HG03460 (cell line): ENCODE measurements at regions not wholly inside any gene's neighbourhood (a gene's known extent, or its start where the extent isn't known, plus 50 kb on each side); places are given as distances from the start of the nearest gene placed in this dataset.

Experiments
- ATAC-seq: cut with Tn5 transposase; IDR thresholded peaks from one replicate; pipeline ENCODE4 v1.9.1; 2021; ENCODE audit not compliant: unreplicated experiment

DNA sequence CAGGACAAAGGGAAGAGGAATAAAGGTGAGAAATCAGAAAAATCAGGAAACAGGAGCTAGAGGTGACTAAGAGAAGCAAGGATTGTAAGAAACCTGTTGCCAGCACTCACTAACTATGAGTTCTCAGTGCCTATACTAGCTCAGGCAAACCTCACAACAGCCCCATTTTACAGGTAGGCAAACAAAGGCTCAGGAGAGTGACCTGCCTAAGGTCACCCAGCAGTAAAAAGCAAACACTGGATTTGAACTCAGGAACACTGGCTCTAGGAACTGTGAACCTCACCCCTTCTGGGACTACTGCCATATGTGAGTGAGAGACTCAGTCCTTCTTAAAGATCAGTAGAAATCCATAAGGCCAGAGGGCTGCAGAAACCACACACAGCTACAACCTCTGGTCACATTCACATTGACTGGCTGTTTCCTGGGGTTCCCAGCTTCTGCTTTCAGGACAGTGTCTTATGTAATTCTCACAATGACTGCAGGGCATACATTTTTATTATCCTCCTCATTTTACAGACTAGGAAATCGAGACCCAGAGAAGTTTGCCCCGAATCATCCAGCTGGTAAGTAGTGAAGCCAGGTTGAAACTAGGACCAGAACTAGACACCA lies 80.7 kb upstream of the MAFB start:
- ATAC-seq = no peak

DNA sequence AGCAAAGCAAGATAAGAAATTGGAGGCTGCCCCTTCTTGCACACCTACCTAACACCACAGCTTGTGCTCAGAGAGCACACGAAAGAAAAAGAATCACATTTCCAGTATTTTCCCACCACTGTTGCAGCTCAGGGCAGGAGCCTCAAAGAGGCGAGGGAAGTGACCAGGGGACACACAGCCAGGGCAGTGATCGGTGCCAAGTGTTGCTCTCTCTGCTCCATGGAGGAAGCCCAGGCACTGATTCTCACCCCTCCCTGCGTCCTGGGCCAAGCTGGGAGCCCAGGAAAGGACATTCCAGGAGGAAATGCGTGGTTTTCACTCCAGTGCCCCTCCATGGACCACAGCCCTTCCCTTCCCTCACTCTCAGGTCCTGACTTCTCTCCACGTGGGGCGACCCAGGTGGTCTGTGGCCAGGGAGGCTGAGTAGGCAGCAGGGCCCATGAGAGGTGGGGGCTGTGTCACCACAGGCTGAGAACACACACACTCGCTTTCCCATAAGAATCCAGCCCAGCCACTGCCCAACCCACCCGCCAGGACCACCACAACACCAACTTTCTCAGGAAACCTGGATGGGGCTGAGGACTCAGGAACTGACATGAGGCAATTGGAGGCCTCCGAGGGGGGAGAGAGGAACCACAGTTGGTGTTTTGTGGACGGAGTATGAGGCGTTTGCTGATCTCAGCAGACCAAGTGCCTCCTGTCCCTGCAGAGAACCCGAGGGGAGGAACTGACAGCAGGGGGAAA lies 81.7 kb upstream of the MAFB start:
- no peak for ATAC-seq

DNA sequence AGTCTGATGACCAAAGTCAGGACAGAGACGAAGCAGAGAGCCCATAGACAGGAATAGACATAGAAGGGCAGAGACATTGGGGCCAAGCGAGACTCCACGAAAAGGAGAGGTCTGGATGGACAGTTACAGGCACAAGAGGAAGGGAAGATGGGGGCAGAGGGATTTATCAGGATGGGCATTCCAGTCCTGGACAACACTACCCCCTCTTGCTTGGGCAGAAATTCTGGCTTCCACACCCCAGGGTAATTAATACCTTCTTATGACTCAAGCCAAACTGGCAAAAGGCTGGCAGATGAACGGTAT lies 82.2 kb upstream of the MAFB start:
- no peak for ATAC-seq

DNA sequence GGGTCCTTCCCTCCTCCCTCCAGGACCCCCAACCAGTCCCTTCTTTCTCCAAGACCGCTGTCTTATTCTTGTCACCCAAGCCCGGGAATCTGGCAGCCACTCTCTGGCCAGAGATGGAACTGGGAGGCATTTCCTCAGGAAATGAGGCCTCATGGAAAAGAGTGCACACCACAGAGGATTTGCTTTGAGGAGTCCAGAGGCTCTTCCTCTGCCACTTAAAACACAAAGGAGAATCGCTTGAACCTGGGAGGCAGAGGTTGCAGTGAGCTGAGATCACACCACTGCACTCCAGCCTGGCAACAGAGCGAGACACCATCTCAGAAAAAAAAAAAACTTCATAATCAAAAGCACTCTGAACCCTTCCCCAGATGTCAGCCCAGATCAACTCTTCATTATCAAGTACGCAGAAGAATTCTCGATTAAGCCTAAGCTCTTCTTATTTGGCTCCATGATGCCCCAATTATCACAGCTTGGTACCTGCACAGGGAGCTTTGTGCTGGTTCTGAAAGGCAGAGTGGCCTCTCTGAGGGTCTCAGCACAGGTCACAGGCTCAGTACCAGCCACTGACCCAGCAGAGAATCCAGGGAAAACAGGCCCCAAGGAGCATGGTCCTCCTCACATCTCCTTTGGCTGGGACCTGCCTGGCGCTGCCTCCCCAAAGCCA lies 82.9 kb upstream of the MAFB start:
- ATAC-seq = no peak

DNA sequence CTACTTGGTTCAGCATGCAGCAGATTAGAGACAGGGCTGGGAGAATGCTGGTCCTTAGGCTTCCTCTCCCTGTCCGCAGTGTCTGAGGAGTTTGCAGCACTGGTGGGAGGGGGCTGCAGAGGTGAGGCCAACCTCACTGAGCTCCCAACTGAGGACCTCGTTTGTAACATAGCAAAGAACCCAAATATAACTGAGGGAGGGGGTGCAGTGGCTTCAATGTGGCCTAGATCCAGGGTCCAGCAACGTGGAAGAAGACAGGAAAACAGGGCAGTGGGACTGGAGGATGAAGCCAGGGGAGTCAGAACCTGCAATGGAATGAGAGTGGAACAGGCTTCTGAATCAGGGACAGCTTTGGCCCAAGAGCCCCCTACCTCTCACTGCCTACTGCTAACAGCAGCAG lies 84.3 kb upstream of the MAFB start:
- no peak for ATAC-seq

DNA sequence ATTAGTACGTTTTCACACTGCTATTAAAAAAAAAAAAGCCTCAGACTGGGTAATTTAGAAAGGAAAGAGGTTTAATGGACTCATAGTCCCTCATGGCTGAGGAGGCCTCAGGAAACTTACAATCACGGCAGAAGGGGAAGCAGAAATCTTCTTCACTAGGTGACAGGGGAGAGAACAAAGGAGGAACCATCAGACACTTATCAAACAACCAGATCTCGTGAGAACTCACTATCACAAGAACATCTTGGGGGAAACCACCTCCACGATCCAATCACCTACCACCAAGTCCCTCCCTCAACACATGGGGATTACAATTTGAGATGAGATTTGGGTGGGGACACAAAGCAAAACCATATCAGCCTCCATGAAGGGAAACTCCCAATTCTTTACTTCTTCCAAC lies 85.2 kb upstream of the MAFB start:
- ATAC-seq = no peak

DNA sequence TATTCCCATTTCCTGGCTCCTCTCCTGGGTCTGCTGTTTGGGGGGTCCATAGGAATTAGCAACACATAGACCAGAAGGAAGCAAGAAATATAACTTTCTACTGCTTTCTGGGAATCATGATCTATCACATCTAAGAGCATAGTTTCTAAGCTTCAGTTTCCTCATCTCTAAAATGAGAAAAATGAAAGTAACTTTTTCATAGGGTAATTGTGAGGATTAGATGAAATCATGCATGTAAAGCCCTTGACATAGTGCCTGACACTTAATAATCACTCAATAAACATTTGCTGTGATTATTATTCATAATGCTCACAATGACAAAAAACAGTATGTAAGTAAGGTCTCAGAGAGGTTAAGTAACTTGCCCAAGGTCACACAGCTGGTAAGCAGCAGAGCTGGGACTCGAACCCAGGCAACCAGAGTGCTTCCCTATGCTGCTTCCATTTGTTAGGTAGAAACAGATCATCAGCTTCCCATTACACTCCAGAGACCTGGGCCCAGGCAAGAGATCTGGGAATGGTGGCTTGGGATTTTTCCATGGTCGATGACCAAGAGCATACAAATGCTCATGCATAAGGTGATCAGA lies 86.6 kb upstream of the MAFB start:
- no peak for ATAC-seq

DNA sequence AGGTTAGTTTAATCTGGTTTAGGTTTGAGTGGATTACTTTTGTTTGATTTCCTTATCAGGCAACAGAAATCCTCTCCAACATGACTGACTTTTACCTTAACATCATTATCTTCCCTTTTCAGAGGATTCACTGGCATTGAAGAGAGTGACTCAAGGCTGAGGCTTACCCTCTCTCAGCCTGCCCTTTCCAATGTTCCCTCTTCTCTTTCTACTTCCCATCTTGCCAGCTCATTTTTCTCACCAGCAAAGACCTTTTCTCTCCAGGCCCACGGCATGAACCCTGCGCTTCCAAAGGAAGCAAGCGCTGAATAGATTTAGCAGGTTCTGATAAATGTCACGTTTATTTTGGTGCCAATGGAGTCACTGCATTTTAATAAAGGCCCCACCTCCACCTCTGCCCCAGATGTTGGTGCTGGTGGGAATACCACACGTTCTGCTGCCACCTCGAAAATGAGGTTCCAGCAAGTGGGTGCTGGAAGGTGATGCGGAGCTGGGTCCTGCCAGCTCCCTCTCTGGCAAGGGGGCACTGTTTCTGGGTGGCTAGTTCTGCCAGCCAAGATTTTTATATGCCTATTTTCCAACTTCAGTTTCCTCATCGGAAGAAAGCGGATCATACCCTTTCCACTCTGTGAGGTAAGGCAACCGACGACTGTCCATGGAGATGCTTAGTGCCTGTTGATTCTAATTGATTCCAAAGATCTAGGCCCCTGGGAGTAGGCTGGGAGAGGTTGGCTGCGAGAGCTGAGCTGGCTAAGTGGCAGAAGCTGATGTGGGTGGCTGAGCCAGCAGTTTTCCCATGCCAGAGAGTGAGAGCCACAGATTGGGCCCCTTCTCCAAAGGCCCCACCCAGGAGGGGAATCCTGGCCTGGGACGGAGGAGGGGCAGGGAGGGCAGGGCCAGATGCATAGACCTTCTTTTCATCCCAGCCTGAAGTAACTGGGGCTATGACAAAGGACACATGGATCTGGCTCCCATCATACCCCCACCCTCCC lies 87.7 kb upstream of the MAFB start:
- ATAC-seq = no peak

DNA sequence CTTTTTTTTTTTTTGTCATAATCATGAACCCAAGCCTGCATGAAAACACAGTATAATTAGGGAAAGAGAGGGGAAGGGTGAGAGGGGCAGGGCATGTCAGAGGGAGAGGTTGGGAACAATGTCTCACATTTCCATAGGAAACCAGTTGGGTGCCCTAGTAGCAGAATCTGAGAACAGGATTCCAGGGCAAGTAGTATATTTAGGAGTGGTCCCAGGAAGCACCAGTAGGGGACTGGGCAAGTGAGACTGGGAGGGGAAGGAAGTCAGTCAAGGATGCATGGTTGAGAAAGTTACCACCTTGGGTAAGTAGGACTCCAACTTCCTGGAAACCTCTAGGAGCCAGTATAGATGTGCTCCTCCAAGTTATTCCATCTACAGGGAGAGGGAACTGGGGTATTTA lies 88.6 kb upstream of the MAFB start:
- ATAC-seq = no peak

DNA sequence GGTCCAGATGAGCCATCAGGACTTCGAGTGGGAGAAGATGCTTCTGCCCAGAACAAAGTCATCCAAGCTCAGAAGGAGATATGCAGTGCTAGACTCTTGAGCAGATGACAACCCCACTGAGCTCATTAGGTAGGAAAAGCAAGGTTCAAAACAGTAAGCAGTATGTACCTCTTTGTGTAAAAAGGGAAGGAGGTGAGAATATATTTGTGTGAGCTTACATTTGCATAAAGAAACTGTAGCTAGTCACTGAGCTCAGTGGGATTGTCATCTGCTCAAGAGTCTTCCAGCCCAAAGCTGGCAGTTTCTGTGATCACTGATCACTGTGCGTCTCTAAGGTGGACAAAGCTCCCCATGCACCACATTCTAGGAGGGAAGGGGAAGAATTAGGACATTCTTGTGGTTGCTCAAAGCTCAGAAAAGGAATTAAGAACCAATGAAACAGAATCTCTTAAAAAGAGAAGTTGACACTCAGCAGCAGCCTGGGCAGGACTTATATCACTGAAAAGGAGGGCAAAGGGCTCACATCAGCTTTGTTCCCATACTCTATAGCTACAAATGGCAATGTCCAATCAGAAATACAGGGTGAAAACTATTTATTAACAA lies 90.0 kb upstream of the MAFB start:
- no peak for ATAC-seq

DNA sequence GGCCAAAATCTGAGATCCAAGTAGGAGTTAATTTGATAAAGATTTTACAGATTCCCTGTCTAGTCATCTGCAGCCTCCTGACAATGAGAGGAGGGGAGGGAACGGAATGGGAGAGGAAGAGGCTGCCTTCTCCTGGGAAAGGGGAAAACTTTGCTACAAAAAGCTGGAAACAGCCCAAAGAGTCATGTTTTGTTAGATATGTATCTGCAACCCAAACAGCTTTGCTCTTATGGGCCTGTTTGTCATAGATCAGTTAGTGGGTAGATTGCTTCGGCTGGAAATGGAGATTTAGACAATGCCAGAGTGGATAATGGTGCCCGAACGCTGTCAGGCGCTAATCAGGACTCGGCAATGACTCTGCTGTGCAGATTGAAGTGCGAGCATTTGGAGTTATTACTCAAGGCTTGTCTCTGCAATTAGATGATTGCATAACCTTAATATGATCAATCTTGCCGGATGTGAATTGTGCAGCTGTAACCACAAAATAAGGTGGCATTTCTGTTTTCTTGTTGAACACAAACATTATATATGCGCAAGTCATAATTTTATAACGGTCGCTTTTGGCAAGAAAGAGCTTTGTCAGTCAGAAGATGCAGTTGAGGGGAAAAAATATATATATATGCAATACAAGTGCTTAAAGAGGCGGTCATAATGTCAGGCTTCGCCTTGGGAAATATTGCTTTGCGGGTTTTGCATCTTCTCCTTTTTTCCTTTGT lies 92.4 kb upstream of the MAFB start:
- no peak for ATAC-seq

DNA sequence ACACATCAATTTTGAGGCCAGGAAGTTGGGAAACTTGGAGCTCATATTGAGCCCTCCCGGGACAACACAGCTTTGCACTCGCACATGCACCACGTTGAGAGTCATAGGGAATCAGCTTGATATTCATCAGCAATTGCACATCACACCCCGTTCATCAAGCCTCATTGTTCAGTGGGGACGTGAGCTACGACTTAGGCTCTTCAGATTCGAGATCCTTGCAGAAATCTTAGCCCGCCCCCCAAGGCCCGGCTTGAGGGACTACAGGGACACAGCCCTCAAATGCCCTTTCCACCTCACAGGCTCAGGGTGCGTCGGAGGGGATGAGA lies 93.0 kb upstream of the MAFB start:
- no peak for ATAC-seq

DNA sequence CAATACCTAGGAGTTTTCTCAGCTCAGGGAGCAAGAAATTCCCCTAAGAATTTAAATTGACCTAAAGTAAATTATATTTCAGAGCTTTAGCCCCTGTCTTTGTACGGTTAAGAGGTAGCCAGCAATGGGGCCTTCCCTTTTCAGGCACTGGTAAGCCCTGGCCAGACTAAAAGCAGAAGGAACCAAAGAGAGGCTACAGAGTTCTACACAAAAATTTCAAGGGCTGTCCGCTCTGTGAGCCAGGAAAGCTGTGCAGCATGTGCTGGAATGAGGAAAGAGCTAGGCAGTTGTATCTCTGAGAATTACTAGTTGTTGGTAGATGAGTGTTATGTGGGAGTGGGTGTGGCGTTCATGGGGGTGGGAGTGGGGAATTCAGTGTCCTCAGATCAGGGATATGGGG lies 96.3 kb upstream of the MAFB start:
- no peak for ATAC-seq

DNA sequence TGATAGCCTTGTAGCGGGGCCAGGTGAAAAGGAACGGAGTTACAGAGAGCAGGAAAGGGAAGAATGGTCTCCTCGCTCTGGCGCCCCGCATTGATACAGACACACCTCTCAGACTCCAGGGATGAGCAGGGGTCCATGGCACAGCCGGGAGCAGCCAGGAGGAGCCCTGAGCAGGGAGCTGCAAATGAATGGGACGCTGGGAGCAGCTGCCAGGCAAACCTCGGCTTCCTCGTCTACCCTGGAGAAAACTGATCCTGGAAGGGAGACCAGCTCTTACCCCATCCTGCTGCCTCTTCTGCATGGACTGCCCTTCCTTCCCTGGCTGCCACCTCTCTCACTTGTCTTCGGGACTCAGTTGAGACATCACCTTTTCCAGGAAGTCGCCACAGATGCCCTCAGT lies 97.3 kb upstream of the MAFB start:
- no peak for ATAC-seq

DNA sequence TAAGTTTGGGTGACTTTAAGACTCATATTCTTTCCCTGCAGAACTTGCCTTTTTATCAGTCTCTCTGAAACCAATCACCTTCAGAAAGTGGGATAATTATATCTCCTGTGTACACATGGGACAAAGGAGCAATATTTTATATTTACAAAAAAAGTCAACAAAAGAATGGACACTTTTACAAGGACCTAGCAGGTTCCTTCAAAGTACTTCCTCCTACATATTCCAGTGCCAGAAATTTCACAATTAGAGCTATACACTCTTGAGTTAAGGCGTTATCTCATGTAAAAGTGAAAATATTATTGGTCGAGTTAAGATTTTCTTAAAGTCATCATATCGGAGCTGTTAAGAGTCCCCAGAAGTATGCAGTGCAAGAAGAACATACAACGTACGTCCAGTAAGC lies 98.9 kb upstream of the MAFB start:
- no peak for ATAC-seq

DNA sequence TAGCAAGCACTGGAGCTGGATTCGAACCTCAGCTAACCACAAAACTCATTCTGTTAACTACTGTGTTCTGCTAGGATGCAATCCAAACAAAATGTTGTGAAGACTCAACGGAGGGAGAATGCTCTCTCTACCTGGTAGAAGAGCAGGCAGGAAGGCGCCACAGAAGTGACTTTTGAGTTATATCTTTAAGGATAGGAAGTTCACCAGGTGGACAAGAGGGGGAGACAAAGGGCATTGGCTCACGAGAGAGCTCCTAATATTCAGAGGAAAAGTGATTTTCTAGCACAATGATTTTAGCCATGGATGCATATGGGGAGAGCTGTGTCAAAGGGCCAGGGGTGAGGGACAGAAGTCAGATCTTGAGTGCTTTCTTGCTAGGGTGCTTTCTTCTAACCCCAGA lies 108.4 kb upstream of the MAFB start:
- ATAC-seq = no peak

DNA sequence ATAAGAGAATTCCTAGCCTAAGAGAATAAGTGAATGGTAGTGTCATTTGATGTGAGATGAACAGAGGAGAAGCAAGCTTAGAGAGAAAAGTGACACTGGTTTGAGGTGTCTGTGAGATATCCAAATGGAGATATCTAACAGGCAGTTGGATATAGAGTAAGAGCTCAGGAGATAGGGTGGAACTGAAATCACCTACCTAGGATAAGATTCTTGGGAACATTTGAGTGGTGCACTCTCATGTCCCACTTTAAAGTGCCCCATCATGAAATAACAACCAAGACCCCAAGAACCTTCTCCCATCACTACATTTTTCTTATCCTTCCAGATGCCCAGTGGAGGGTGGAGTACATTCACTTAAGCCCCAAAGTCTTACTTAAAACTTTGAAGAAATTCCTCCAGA lies 109.0 kb upstream of the MAFB start:
- ATAC-seq = no peak

DNA sequence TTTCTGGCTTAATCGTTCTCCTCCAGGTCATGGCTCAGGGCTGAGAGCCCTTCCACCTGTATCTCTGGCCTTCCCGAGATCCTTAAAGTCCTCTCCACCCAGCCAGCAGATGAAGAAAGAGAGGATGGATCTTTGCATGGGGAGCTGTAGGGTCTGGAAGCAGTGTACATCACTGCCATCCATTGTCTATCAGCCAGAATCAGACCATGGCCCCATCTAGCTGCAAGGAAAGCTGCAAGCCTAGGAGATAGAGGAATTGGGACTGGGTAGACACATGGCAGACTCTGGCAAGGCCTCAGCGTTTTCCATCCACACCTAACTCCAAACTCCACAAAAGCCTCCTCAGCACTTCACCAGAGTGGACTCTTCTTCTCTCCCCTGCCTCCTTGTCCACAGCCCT lies 113.8 kb upstream of the MAFB start:
- ATAC-seq = no peak

DNA sequence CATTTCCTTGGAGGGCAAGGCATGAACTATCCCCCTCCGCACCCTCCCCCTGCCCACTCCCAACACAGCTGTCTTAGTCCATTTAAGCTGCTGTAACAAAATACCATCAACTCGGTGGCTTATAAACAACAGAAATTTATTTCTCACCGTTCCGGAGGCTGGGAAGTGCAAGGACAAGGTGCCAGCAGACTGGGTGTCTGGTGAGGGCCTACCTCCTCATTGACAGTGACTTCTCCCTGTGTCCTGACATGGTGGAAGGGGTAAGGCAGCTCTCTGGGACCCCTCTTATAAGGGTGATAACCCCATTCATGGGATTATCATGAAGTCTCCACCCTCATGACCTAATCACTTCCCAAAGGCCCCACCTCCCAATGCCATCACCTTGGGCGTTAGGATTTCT lies 114.3 kb upstream of the MAFB start:
- ATAC-seq = no peak

DNA sequence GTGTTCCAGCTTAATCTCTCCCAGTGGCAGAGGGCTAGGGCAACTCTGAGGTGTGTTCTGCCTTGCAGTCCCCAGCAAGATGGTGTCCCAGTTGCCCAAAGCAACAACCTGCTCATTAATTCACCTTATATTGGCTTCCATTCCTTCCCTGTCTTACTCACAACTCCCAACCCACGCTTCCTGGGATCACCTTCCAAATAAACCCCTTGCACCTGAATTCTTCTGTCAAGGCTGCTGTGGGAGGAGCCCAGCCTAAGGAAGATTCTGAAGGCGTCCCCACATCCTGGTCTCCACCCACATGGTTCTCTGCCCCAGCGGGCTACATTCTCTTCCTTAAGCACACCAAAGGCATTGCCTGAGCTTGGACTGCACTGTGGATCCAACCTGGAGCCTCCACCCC lies 116.6 kb upstream of the MAFB start:
- no peak for ATAC-seq
